HG03565 (cell line): ENCODE measurements at regions not wholly inside any gene's neighbourhood (a gene's known extent, or its start where the extent isn't known, plus 50 kb on each side); places are given as distances from the start of the nearest gene placed in this dataset.

Experiments used
- ATAC-seq: cut with Tn5 transposase; IDR thresholded peaks from one replicate; pipeline ENCODE4 v1.9.1; 2021; ENCODE audit warnings: mild to moderate bottlenecking, moderate library complexity; ENCODE audit not compliant: unreplicated experiment

GRCh38 chr10:128461991-128462390 is 335.8 kb upstream of the MKI67 start:
- ATAC-seq: no peak

GRCh38 chr10:128462844-128463243 is 336.6 kb upstream of the MKI67 start:
- no peak for ATAC-seq

GRCh38 chr10:128463991-128464760 is 338.0 kb upstream of the MKI67 start:
- no peak for ATAC-seq

GRCh38 chr10:128465697-128466096 is 339.5 kb upstream of the MKI67 start:
- ATAC-seq: no peak

GRCh38 chr10:128466831-128467371 is 340.7 kb upstream of the MKI67 start:
- ATAC-seq: no peak

GRCh38 chr10:128468462-128468861 is 342.2 kb upstream of the MKI67 start:
- ATAC-seq: no peak

GRCh38 chr10:128469515-128469914 is 343.3 kb upstream of the MKI67 start:
- ATAC-seq: no peak

GRCh38 chr10:128470321-128470965 is 344.2 kb upstream of the MKI67 start:
- no peak for ATAC-seq

GRCh38 chr10:128471151-128471550 is 344.9 kb upstream of the MKI67 start:
- ATAC-seq: no peak

- ATAC-seq: no peak
Measured at GRCh38 chr10:128472196-128472595, 346.0 kb upstream of the MKI67 start.

- ATAC-seq: no peak
Measured at GRCh38 chr10:128473396-128473795, 347.2 kb upstream of the MKI67 start.

- ATAC-seq: no peak
Measured at GRCh38 chr10:128473911-128474310, 347.7 kb upstream of the MKI67 start.

- ATAC-seq: no peak
Measured at GRCh38 chr10:128474571-128474970, 348.3 kb upstream of the MKI67 start.

GRCh38 chr10:128475686-128476367 is 349.6 kb upstream of the MKI67 start:
- ATAC-seq: no peak

- ATAC-seq: no peak
Measured at GRCh38 chr10:128476368-128476725, 350.1 kb upstream of the MKI67 start.

GRCh38 chr10:128476845-128477244 is 350.6 kb upstream of the MKI67 start:
- no peak for ATAC-seq

- no peak for ATAC-seq
Measured at GRCh38 chr10:128480601-128481000, 354.4 kb upstream of the MKI67 start.

GRCh38 chr10:128481152-128481840 is 355.1 kb upstream of the MKI67 start:
- ATAC-seq: no peak

- no peak for ATAC-seq
Measured at GRCh38 chr10:128482052-128482451, 355.8 kb upstream of the MKI67 start.

GRCh38 chr10:128483216-128483615 is 357.0 kb upstream of the MKI67 start:
- no peak for ATAC-seq

- ATAC-seq: no peak
Measured at GRCh38 chr10:128484041-128484440, 357.8 kb upstream of the MKI67 start.
